ENCODE measurements at regions not wholly inside any gene's neighbourhood (a gene's known extent, or its start where the extent isn't known, plus 50 kb on each side); places are given as distances from the start of the nearest gene placed in this dataset.
"Not testable (repeated sequence)": the region's sequence is repeated elsewhere in the genome, so short reads cannot be mapped to it uniquely, and the experiment has no call there.

GRCh38 chr15:56808160-56808559, 74.9 kb upstream of the ZNF280D start:
- no peak for DNase-seq (ENCODE audit: low read depth)

GRCh38 chr15:56806148-56806536, 72.8 kb upstream of the ZNF280D start:
- DNase-seq (ENCODE audit: low read depth) = no peak

GRCh38 chr15:56805466-56806147, 72.3 kb upstream of the ZNF280D start:
- no peak for DNase-seq (ENCODE audit: low read depth)

GRCh38 chr15:56804938-56805337, 71.6 kb upstream of the ZNF280D start:
- DNase-seq (ENCODE audit: low read depth) = no peak

DNA sequence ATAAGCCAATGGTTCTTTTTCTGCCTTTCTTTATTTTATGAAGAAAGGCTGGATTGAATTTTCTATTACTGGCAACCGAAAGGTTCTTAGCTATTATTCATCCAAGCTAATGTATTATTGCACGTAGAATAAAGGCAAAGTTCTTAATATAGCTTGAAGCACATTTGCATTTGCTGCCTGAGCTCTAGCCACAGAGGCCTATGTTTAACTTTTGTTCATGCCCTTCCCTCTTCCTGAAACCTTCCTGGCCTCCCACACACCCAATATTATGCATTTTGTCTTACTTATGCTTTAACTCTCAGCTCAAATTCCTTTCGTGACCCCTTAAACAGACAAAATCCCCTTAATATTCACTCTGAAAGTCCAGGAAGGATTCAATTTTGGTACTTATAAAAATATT, 71.0 kb upstream of the ZNF280D start:
- no peak for DNase-seq (ENCODE audit: low read depth)

DNA sequence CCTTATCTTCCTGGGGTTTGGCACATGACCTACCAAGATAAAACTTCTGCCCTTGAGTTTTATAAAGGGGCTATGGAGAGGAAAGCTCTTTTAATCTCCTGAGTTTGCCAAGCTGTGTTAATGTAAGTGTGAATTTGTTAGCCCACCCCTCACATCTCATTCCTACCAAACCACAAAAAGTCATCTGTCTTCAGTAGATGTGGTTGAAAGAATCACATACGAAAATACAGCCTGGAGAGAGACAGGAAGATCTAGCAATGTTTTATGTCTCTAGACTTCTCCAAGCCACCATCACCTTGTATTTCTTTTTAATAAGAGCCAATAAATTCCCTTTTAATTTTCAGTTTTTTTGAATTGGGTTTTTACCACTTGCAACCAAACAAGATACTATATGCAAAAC, 68.9 kb upstream of the ZNF280D start:
- no peak for DNase-seq (ENCODE audit: low read depth)

GRCh38 chr15:56798639-56799038, 65.3 kb upstream of the ZNF280D start:
- no peak for DNase-seq (ENCODE audit: low read depth)

- no peak for DNase-seq (ENCODE audit: low read depth)
These were observed 64.5 kb upstream of the ZNF280D start for GRCh38 chr15:56797720-56798275.

GRCh38 chr15:56795502-56795901, 62.2 kb upstream of the ZNF280D start:
- no peak for DNase-seq (ENCODE audit: low read depth)

DNA sequence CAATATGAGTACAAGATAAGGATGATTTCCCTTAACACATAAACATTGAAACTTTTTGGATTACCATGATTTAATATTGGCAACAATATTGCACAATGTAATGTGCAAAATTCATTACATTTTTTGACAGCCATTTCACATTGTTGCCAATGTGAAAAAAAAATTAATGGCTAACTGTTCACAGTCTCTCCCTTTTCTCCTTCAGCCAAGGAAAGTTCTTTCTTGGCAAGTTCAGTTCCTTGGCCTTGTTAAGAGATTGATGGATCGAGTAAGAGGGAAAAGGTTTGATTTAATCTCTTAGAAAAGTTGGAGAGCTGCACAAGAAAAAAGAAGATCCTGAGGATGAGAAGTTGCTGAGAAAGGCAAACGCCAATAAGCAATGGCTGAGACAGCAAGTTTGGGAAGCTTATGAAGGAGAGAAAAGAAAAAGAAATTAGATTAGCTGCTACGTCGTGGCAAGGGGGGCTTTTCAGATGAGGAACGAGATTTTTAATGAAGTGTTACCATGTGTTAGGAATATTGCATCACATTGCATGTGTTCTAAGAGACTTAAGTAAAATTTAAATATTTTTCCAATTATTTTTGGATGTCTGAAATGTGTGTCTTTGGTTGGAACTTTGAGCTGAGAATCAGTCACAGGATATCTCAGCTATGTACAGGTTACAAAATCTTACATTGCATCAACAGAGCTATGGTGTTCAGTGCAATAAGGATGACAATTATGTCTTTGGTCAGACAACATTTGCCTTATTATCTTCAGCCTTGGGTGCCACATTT, 61.4 kb upstream of the ZNF280D start:
- DNase-seq (ENCODE audit: low read depth) = no peak

GRCh38 chr15:56794165-56794552, 60.9 kb upstream of the ZNF280D start:
- DNase-seq (ENCODE audit: low read depth) = no peak

- no peak for DNase-seq (ENCODE audit: low read depth)
These were observed 58.9 kb upstream of the ZNF280D start for GRCh38 chr15:56792211-56792610.

DNA sequence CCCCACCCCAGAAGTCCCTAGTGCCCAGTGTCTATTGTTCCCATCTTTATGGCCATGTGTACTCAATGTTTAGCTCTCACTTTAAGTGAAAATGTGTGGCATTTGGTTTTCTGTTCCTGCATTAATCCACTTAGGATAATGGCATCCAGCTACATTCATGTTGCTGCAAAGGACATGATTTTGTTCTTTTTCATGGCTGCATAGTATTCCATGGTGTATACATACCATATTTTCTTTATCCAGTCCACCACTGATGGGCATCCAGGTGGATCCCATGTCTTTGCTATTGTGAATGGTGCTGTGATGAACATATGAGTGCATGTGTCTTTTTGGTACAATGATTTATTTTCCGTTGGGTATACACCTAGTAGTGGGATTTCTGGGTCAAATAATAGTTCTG, 58.2 kb upstream of the ZNF280D start:
- DNase-seq (ENCODE audit: low read depth) = not testable (repeated sequence)

- no peak for DNase-seq (ENCODE audit: low read depth)
These were observed 55.0 kb upstream of the ZNF280D start for GRCh38 chr15:56788359-56788758.

DNA sequence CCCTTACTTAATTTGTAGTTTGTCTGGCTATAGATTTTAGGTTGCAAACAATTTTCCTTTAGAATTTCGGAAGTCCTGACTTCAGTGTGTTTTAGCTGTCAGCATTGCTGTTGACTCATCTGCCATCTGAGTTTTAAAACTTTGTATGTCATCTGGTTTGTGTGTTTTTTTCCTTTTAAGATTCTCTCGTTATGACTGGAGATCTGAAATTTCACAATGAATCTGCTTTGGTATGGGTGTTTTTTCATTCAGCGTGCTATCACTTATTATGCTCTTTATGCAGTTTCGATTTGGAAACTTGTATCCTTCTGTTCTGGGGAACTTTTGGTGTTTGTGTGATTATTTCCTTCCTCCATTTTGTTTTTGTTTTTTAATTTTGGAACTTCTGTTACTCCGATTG, 53.7 kb upstream of the ZNF280D start:
- DNase-seq (ENCODE audit: low read depth) = no peak

DNA sequence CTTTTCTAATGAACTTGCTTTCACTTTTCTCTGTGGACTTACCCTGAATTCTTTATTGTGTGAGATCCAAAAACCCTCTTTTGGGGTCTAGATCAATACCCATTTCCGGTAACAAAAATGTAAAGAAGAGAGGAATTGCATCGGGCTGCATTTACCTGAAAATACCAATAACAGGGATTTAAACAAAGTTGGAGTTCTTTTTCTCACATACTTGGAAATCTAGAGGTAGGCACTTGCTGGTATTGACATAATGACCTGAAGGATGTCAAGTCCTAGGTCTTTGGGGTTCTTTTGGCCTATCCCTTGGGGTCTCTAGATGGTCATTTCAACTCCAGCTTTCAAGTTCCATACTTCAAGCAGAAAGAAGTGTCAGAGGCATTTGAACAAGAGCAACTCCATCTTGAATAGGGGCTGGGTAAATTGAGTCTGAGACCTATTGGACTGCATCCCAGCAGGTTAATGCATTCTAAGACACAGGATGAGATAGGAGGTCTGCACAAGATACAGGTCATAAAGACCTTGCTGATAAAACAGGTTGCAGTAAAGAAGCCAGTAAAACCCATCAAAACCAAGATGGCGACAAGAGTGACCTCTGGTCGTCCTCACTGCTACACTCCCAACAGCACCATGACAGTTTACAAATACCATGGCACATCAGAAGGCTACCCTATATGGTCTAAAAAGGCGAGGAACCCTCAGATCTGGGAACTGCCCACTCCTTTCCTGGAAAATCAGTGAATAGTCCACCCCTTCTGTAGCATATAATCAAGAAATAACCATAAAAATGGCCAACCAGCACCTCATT, 50.8 kb upstream of the ZNF280D start:
- no peak for DNase-seq (ENCODE audit: low read depth)

DNA sequence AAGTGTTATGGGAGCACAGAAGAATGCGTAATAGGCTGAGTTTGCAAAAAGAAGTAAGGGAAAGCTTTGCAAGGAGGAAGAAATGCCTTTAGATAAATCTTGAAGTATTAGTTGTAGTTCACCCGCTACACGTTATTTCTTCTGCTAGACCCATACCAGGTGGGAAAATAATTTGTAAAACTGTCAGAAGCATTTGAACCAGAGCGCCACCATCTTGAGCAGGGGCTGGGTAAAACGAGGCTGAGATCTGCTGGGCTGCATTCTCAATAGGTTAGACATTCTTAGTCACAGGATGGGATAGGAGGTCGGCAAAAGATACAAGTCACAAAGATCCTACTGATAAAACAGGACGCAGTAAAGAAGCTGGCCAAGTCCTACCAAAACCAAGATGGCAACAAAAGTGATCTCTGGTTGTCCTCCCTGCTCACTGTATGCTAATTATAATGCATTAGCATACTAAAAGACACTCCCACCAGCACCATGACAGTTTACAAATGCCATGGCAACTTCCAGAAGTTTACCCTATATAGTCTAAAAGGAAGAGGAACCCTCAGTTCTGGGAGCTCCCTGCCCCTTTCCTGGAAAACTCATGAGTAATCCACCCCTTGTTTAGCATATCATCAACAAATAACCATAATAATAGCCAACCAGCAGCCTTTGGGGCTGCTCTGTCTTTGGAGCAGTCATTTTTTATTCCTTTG, 50.0 kb upstream of the ZNF280D start:
- DNase-seq (ENCODE audit: low read depth) = no peak
